Upper lobe of left lung (tissue), 4 donors: ENCODE measurements at regions not wholly inside any gene's neighbourhood (a gene's known extent, or its start where the extent isn't known, plus 50 kb on each side); places are given as distances from the start of the nearest gene placed in this dataset.

ENCODE experiments used
- EP300 ChIP-seq, 4 donors: sonication (generic); formaldehyde crosslinking; IDR thresholded peaks; one replicate each; pipeline ENCODE4 v1.5.1; 2017; ENCODE audit warnings: antibody characterized with exemption in 4 of 4, control low read depth in 2 of 4
- POLR2A ChIP-seq, 4 donors: fragments of 450-650 bp; IDR thresholded peaks; one replicate each; pipeline ENCODE4 v1.5.1; 2016 to 2017; ENCODE audit warnings: antibody characterized with exemption in 4 of 4, mild to moderate bottlenecking in 2 of 4
- TF ChIP-seq, protein P1 (sequence below), 6 experiments: fragments of 450-650 bp in 4 of 6; fragments of 200-600 bp in 2 of 6; sonication (generic) in 2 of 6; IDR thresholded peaks; one replicate each; pipeline ENCODE4 v1.5.1; 2016 to 2019; ENCODE audit warnings: antibody characterized with exemption in 6 of 6

DNA sequence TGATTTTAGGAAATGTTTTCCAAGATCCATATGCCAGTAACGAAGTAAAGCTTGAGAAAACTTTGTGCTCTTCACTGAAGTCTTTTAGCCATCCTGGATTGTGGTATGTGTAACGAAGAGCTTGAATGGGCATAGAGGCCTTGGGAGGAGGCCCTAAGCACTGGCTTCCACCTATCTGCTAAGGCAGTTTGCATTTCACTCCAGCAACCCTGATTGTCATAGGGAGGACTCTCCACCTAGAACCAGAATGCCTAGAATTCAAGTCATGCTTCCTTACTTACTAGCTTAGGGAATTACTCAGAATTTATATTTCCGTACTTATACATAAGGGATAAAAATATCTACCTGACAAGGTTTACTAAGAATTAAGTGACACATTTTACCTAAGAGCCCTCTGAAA lies 451.5 kb downstream of the FBXO15 start:
- TF ChIP-seq, protein P1, sequence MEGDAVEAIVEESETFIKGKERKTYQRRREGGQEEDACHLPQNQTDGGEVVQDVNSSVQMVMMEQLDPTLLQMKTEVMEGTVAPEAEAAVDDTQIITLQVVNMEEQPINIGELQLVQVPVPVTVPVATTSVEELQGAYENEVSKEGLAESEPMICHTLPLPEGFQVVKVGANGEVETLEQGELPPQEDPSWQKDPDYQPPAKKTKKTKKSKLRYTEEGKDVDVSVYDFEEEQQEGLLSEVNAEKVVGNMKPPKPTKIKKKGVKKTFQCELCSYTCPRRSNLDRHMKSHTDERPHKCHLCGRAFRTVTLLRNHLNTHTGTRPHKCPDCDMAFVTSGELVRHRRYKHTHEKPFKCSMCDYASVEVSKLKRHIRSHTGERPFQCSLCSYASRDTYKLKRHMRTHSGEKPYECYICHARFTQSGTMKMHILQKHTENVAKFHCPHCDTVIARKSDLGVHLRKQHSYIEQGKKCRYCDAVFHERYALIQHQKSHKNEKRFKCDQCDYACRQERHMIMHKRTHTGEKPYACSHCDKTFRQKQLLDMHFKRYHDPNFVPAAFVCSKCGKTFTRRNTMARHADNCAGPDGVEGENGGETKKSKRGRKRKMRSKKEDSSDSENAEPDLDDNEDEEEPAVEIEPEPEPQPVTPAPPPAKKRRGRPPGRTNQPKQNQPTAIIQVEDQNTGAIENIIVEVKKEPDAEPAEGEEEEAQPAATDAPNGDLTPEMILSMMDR (IDR thresholded peaks at IDR 0.05) = no peak
- TF ChIP-seq EP300 (IDR thresholded peaks at IDR 0.05) (no peak), POLR2A (IDR thresholded peaks at IDR 0.05) (no peak)
